Panc1 (cell line): ENCODE measurements at regions not wholly inside any gene's neighbourhood (a gene's known extent, or its start where the extent isn't known, plus 50 kb on each side); places are given as distances from the start of the nearest gene placed in this dataset.

Experiments used
- ATAC-seq: fragments of 200-7000 bp; cut with Tn5 transposase; 2 replicates; pipeline ENCODE4 v1.9.1; 2020; ENCODE audit warnings: mild to moderate bottlenecking, moderate library complexity
- BruUV-seq: library from RNA; stranded (reverse); fragments of 400-500 nt; replicated peaks from 2 replicates; lab custom pipeline; 2021; lab: Mats Ljungman, UMichigan
- CTCF ChIA-PET: fragments of 300-600 bp; sonication (Branson Sonifier 250); formaldehyde crosslinking; loops from one replicate; lab custom pipeline; 2022; ENCODE audit warnings: antibody characterized with exemption; lab: Charles Lee
- POLR2A ChIA-PET: fragments of 300-600 bp; sonication (Branson Sonifier 250); formaldehyde crosslinking; loops from one replicate; lab custom pipeline; 2022; ENCODE audit warnings: antibody characterized with exemption; lab: Charles Lee
- DNase-seq: peaks from one replicate; pipeline ENCODE4 v3.0.0-alpha.2; 2010; ENCODE audit warnings: low read depth, low spot score
- H3K27ac ChIP-seq: 2 replicates; pipeline ENCODE4 v1.5.1; 2011; ENCODE audit warnings: mild to moderate bottlenecking, low read length, inconsistent platforms
- H3K27me3 ChIP-seq: fragments of 200-500 bp; sonication (Bioruptor generic); 2 replicates; pipeline ENCODE4 v1.6.0; 2014; ENCODE audit warnings: low read length, inconsistent platforms; ENCODE audit not compliant: control insufficient read depth, insufficient read depth
- H3K36me3 ChIP-seq: fragments of 200-500 bp; sonication (Bioruptor generic); 2 replicates; pipeline ENCODE4 v1.5.1; 2014; ENCODE audit warnings: inconsistent platforms, mild to moderate bottlenecking, low read length, moderate library complexity; ENCODE audit not compliant: control insufficient read depth, insufficient read depth
- H3K4me1 ChIP-seq: 2 replicates; pipeline ENCODE4 v1.5.1; 2011; ENCODE audit warnings: inconsistent platforms, mild to moderate bottlenecking, low read length, moderate library complexity; ENCODE audit not compliant: control insufficient read depth, insufficient read depth
- H3K4me3 ChIP-seq, 2 experiments: 2 replicates each; pipeline ENCODE4 v1.5.1; 2011 to 2012; ENCODE audit warnings: low read depth in 2 of 2, low read length in 2 of 2, mild to moderate bottlenecking in 2 of 2, inconsistent platforms in 1 of 2, moderate library complexity in 1 of 2
- H3K9me3 ChIP-seq: fragments of 200-500 bp; sonication (Bioruptor generic); 2 replicates; pipeline ENCODE4 v1.5.1; 2014; ENCODE audit warnings: low read depth, mild to moderate bottlenecking, inconsistent platforms, low read length, moderate library complexity; ENCODE audit not compliant: control insufficient read depth, insufficient read depth
- POLR2AphosphoS5 ChIP-seq: IDR thresholded peaks from 2 replicates; pipeline ENCODE4 v1.6.1; 2012; ENCODE audit warnings: mild to moderate bottlenecking, low read depth, low read length, moderate library complexity
- REST ChIP-seq, 2 experiments: IDR thresholded peaks; 2 replicates each; pipeline ENCODE4 v1.6.1; 2011 to 2012; ENCODE audit warnings: low read depth in 2 of 2, control low read depth in 1 of 2, low read length in 1 of 2, mild to moderate bottlenecking in 1 of 2, moderate library complexity in 1 of 2; ENCODE audit not compliant: insufficient read depth in 1 of 2
- SIN3A ChIP-seq: IDR thresholded peaks from 2 replicates; pipeline ENCODE4 v1.6.1; 2012; ENCODE audit warnings: low read depth, mild to moderate bottlenecking, low read length, moderate library complexity, borderline replicate concordance; ENCODE audit not compliant: insufficient read depth
- TCF7L2 ChIP-seq: IDR thresholded peaks from 2 replicates; pipeline ENCODE4 v1.6.1; 2011; ENCODE audit warnings: mild to moderate bottlenecking, low read depth, low read length, inconsistent platforms
- in situ Hi-C: cut with HindIII; loops from 2 replicates; pipeline ENCODE4 v1.10.0; 2016; ENCODE audit warnings: low sequenced_read_pairs, low pct_unique_long_range_greater_than_20kb
- intact Hi-C: fragments of 100-400 bp; cut with micrococcal nuclease; formaldehyde crosslinking; loops from one replicate; pipeline ENCODE4 v1.10.0; 2022; ENCODE audit not compliant: unreplicated experiment
- TF ChIP-seq, protein P1 (sequence below): fragments of 450-650 bp; IDR thresholded peaks from 2 replicates; pipeline ENCODE4 v1.5.1; 2017; ENCODE audit warnings: mild to moderate bottlenecking

DNA sequence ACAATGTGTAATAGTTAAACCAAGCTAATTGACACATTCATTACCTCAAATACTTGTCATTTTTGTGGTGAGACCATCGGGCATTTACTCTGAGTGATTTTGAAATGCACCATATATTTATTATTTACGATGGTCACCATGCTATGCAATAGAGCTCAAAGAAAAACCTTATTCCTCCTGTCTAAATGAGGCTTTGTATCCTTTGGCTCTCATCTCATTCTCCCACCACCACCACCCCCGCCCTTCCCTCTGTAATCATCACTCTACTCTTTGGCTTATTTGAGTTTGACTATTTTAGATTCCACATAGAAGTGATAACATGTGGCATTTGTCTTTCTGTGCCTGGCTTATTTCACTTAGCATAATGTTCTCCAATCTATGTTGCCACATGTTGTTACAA, 124.9 kb downstream of the CYSLTR2 start:
- no peaks in the 10 kb centered on the region for H3K36me3 ChIP-seq
- ChIA-PET POLR2A (no interaction called here), CTCF (no interaction called here)
- TF ChIP-seq REST (IDR thresholded peaks at IDR 0.05; ENCODE audit: insufficient read depth in 1 of 2, low read depth in 2 of 2, low read length in 1 of 2) = no peak
- TF ChIP-seq TCF7L2 = no peak
- TF ChIP-seq, protein P1, sequence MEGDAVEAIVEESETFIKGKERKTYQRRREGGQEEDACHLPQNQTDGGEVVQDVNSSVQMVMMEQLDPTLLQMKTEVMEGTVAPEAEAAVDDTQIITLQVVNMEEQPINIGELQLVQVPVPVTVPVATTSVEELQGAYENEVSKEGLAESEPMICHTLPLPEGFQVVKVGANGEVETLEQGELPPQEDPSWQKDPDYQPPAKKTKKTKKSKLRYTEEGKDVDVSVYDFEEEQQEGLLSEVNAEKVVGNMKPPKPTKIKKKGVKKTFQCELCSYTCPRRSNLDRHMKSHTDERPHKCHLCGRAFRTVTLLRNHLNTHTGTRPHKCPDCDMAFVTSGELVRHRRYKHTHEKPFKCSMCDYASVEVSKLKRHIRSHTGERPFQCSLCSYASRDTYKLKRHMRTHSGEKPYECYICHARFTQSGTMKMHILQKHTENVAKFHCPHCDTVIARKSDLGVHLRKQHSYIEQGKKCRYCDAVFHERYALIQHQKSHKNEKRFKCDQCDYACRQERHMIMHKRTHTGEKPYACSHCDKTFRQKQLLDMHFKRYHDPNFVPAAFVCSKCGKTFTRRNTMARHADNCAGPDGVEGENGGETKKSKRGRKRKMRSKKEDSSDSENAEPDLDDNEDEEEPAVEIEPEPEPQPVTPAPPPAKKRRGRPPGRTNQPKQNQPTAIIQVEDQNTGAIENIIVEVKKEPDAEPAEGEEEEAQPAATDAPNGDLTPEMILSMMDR = no peak
- TF ChIP-seq SIN3A = no peak
- TF ChIP-seq POLR2AphosphoS5 = no peak
- H3K27me3 ChIP-seq = no peaks in the 10 kb centered on the region; the same call in 1 of the 2 replicates
- no peak for ATAC-seq
- H3K9me3 ChIP-seq = no peaks in the 10 kb centered on the region
- no TSS peak for BruUV-seq
- intact Hi-C loops = no loop called here
- H3K4me3 ChIP-seq = no peak overlapping the region
- no peaks in the 10 kb centered on the region for H3K4me1 ChIP-seq
- in situ Hi-C loops = no loop called here
- no peak overlapping the region for H3K27ac ChIP-seq
- no peak for DNase-seq

GRCh38 chr13:48780713-48781341, 127.1 kb downstream of the CYSLTR2 start:
- no peak for ATAC-seq
- Histone ChIP-seq H3K36me3 (no peaks in the 10 kb centered on the region), H3K9me3 (no peaks in the 10 kb centered on the region), H3K27me3 (no peaks in the 10 kb centered on the region; the same call in 1 of the 2 replicates), H3K4me1 (no peaks in the 10 kb centered on the region), H3K27ac (no peak overlapping the region), H3K4me3 (no peak overlapping the region)
- BruUV-seq = no TSS peak
- in situ Hi-C loops (no loop called here), intact Hi-C loops (no loop called here)
- TF ChIP-seq POLR2AphosphoS5 (no peak), REST (IDR thresholded peaks at IDR 0.05; ENCODE audit: insufficient read depth in 1 of 2, low read depth in 2 of 2, low read length in 1 of 2) (no peak), SIN3A (no peak), TCF7L2 (no peak)
- TF ChIP-seq, protein P1 = no peak
- no peak for DNase-seq
- POLR2A ChIA-PET = no interaction called here
- CTCF ChIA-PET = no interaction called here
